HEK293 (cell line): ENCODE measurements at regions not wholly inside any gene's neighbourhood (a gene's known extent, or its start where the extent isn't known, plus 50 kb on each side); places are given as distances from the start of the nearest gene placed in this dataset.

Source experiments
- GLI4 ChIP-seq: fragments of 450-650 bp; formaldehyde crosslinking; IDR thresholded peaks from 2 replicates; pipeline ENCODE4 v1.5.1; 2016; ENCODE audit warnings: missing biosample characterization, missing genetic modification characterization
- IKZF3 ChIP-seq: fragments of 450-650 bp; IDR thresholded peaks from 2 replicates; pipeline ENCODE4 v1.5.0; 2018; ENCODE audit warnings: missing biosample characterization, mild to moderate bottlenecking, missing genetic modification characterization, moderate library complexity
- MYNN ChIP-seq: fragments of 450-650 bp; formaldehyde crosslinking; IDR thresholded peaks from 2 replicates; pipeline ENCODE4 v1.5.1; 2016; ENCODE audit warnings: missing biosample characterization, missing genetic modification characterization, borderline replicate concordance
- SETDB1 ChIP-seq: IDR thresholded peaks from one replicate; pipeline ENCODE4 v1.6.1; 2017; ENCODE audit warnings: mild to moderate bottlenecking, low read length, moderate library complexity, mixed read lengths; ENCODE audit not compliant: insufficient read length
- YY1 ChIP-seq: fragments of 450-650 bp; formaldehyde crosslinking; IDR thresholded peaks from 2 replicates; pipeline ENCODE4 v1.5.1; 2018; ENCODE audit warnings: missing biosample characterization, missing genetic modification characterization
- ZEB2 ChIP-seq: fragments of 450-650 bp; formaldehyde crosslinking; IDR thresholded peaks from 2 replicates; pipeline ENCODE4 v1.5.1; 2016; ENCODE audit warnings: missing biosample characterization, missing genetic modification characterization
- ZNF140 ChIP-seq: fragments of 450-650 bp; formaldehyde crosslinking; IDR thresholded peaks from 2 replicates; pipeline ENCODE4 v1.5.1; 2016; ENCODE audit warnings: missing biosample characterization, missing genetic modification characterization
- ZNF510 ChIP-seq: fragments of 450-650 bp; formaldehyde crosslinking; IDR thresholded peaks from 2 replicates; pipeline ENCODE4 v1.5.1; 2018; ENCODE audit warnings: mild to moderate bottlenecking, missing genetic modification characterization, missing biosample characterization; ENCODE audit not compliant: insufficient replicate concordance
- ZNF530 ChIP-seq: fragments of 450-650 bp; formaldehyde crosslinking; IDR thresholded peaks from 2 replicates; pipeline ENCODE4 v1.5.1; 2016; ENCODE audit warnings: low read depth, missing biosample characterization, missing genetic modification characterization
- ZNF571 ChIP-seq: fragments of 450-650 bp; formaldehyde crosslinking; IDR thresholded peaks from 2 replicates; pipeline ENCODE4 v1.5.0; 2017; ENCODE audit warnings: missing biosample characterization, missing genetic modification characterization
- ZNF701 ChIP-seq: fragments of 450-650 bp; formaldehyde crosslinking; IDR thresholded peaks from 2 replicates; pipeline ENCODE4 v1.5.1; 2016; ENCODE audit warnings: missing biosample characterization, missing genetic modification characterization
- ZNF792 ChIP-seq: fragments of 450-650 bp; formaldehyde crosslinking; IDR thresholded peaks from 2 replicates; pipeline ENCODE4 v1.5.1; 2016; ENCODE audit warnings: missing biosample characterization, missing genetic modification characterization
- TF ChIP-seq, protein P1 (sequence below): fragments of 450-650 bp; formaldehyde crosslinking; IDR thresholded peaks from 2 replicates; pipeline ENCODE4 v1.5.1; 2017; ENCODE audit warnings: missing biosample characterization, missing genetic modification characterization
- TF ChIP-seq, protein P2 (sequence below): fragments of 450-650 bp; formaldehyde crosslinking; IDR thresholded peaks from 2 replicates; pipeline ENCODE4 v1.5.1; 2016; ENCODE audit warnings: missing biosample characterization, missing genetic modification characterization

- TF ChIP-seq SETDB1, result no peak
- no peak for TF ChIP-seq YY1
- TF ChIP-seq, protein P1, sequence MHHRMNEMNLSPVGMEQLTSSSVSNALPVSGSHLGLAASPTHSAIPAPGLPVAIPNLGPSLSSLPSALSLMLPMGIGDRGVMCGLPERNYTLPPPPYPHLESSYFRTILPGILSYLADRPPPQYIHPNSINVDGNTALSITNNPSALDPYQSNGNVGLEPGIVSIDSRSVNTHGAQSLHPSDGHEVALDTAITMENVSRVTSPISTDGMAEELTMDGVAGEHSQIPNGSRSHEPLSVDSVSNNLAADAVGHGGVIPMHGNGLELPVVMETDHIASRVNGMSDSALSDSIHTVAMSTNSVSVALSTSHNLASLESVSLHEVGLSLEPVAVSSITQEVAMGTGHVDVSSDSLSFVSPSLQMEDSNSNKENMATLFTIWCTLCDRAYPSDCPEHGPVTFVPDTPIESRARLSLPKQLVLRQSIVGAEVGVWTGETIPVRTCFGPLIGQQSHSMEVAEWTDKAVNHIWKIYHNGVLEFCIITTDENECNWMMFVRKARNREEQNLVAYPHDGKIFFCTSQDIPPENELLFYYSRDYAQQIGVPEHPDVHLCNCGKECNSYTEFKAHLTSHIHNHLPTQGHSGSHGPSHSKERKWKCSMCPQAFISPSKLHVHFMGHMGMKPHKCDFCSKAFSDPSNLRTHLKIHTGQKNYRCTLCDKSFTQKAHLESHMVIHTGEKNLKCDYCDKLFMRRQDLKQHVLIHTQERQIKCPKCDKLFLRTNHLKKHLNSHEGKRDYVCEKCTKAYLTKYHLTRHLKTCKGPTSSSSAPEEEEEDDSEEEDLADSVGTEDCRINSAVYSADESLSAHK (tag by site-specific recombination), result no peak
- no peak for TF ChIP-seq ZEB2 (tag by site-specific recombination)
- no peak for TF ChIP-seq IKZF3 (tag by site-specific recombination)
- TF ChIP-seq ZNF701 (tag by site-specific recombination), result no peak
- TF ChIP-seq ZNF571 (tag by site-specific recombination), result no peak
- no peak for TF ChIP-seq ZNF140 (tag by site-specific recombination)
- TF ChIP-seq, protein P2, sequence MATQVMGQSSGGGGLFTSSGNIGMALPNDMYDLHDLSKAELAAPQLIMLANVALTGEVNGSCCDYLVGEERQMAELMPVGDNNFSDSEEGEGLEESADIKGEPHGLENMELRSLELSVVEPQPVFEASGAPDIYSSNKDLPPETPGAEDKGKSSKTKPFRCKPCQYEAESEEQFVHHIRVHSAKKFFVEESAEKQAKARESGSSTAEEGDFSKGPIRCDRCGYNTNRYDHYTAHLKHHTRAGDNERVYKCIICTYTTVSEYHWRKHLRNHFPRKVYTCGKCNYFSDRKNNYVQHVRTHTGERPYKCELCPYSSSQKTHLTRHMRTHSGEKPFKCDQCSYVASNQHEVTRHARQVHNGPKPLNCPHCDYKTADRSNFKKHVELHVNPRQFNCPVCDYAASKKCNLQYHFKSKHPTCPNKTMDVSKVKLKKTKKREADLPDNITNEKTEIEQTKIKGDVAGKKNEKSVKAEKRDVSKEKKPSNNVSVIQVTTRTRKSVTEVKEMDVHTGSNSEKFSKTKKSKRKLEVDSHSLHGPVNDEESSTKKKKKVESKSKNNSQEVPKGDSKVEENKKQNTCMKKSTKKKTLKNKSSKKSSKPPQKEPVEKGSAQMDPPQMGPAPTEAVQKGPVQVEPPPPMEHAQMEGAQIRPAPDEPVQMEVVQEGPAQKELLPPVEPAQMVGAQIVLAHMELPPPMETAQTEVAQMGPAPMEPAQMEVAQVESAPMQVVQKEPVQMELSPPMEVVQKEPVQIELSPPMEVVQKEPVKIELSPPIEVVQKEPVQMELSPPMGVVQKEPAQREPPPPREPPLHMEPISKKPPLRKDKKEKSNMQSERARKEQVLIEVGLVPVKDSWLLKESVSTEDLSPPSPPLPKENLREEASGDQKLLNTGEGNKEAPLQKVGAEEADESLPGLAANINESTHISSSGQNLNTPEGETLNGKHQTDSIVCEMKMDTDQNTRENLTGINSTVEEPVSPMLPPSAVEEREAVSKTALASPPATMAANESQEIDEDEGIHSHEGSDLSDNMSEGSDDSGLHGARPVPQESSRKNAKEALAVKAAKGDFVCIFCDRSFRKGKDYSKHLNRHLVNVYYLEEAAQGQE, result no peak
- TF ChIP-seq ZNF530, result no peak
- TF ChIP-seq GLI4 (tag by site-specific recombination), result no peak
- no peak for TF ChIP-seq ZNF510
- no peak for TF ChIP-seq MYNN (tag by site-specific recombination)
- no peak for TF ChIP-seq ZNF792 (tag by site-specific recombination)
Measured at GRCh38 chr1:104526158-104526795, 776.6 kb downstream of the AMY1C start.
